Astrocyte of the cerebellum (primary cell): ENCODE measurements at regions not wholly inside any gene's neighbourhood (a gene's known extent, or its start where the extent isn't known, plus 50 kb on each side); places are given as distances from the start of the nearest gene placed in this dataset.

ENCODE experiments used
- DNase-seq: peaks from one replicate; pipeline ENCODE4 v3.0.0-alpha.2; 2011; ENCODE audit warnings: low read depth
- H3K4me3 ChIP-seq: 2 replicates; pipeline ENCODE4 v1.5.1; 2011; ENCODE audit warnings: mild to moderate bottlenecking, low read depth, low read length, moderate library complexity
- in situ Hi-C: cut with HindIII; loops from 2 replicates; pipeline ENCODE4 v1.10.0; 2017; ENCODE audit warnings: low sequenced_read_pairs
- TF ChIP-seq, protein P1 (sequence below): IDR thresholded peaks from 2 replicates; pipeline ENCODE4 v1.5.1; 2012; ENCODE audit warnings: low read length, low read depth, moderate library complexity, mild to moderate bottlenecking; ENCODE audit errors: missing control alignments

GRCh38 chr1:101161619-101162018 is 75.2 kb upstream of the S1PR1 start:
- no peak overlapping the region for H3K4me3 ChIP-seq
- in situ Hi-C loops: no loop called here
- TF ChIP-seq, protein P1, sequence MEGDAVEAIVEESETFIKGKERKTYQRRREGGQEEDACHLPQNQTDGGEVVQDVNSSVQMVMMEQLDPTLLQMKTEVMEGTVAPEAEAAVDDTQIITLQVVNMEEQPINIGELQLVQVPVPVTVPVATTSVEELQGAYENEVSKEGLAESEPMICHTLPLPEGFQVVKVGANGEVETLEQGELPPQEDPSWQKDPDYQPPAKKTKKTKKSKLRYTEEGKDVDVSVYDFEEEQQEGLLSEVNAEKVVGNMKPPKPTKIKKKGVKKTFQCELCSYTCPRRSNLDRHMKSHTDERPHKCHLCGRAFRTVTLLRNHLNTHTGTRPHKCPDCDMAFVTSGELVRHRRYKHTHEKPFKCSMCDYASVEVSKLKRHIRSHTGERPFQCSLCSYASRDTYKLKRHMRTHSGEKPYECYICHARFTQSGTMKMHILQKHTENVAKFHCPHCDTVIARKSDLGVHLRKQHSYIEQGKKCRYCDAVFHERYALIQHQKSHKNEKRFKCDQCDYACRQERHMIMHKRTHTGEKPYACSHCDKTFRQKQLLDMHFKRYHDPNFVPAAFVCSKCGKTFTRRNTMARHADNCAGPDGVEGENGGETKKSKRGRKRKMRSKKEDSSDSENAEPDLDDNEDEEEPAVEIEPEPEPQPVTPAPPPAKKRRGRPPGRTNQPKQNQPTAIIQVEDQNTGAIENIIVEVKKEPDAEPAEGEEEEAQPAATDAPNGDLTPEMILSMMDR: no peak
- DNase-seq: no peak

GRCh38 chr1:101158424-101158823 is 78.4 kb upstream of the S1PR1 start:
- no peak overlapping the region for H3K4me3 ChIP-seq
- TF ChIP-seq, protein P1: no peak
- DNase-seq: no peak
- in situ Hi-C loops: no loop called here

GRCh38 chr1:101154547-101154946 is 82.3 kb upstream of the S1PR1 start:
- DNase-seq: no peak
- TF ChIP-seq, protein P1: no peak
- H3K4me3 ChIP-seq: no peak overlapping the region
- in situ Hi-C loops: no loop called here

DNA sequence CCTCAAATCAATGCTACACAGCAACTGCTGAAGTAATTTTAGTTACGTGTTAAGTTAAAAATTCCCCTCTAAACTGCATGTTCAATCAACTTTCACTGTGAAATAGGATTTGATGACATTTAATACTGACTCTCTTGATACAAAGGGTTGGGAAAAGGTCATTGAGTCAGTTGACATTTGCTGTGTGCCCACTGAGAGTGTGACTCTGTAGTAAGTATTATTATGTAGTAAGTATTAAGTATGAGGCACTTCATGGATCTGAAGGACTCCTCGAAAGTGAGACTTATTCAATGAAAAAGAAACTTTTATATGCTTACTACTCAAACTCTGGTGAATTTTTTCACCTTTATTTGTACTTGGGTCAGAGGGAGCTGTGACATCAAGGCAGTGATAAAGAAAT is 83.1 kb upstream of the S1PR1 start:
- in situ Hi-C loops: no loop called here
- no peak for DNase-seq
- no peak overlapping the region for H3K4me3 ChIP-seq
- TF ChIP-seq, protein P1: no peak

- in situ Hi-C loops: no loop called here
These were observed 84.2 kb upstream of the S1PR1 start for GRCh38 chr1:101152633-101153032.

DNA sequence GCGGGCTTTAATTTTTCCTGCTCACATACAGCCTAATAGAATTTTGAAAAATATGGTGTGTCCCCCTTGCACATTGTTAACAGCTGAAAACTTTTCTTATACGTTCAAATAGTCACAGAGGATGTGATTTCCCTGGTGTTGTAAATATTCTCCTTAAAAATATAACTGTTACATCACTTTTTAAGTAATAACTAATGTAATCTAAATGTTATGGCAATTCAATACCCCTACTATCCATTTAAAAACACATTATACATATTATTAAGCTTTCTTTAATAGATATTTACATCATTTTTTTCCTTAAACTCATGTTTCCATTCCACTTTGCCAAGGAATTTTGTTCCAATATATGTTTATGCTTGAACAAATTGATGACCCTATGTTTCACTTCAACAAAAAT is 85.5 kb upstream of the S1PR1 start:
- in situ Hi-C loops: no loop called here
- TF ChIP-seq, protein P1: no peak
- no peak overlapping the region for H3K4me3 ChIP-seq
- no peak for DNase-seq

More at GRCh38 chr1:101152633-101153032, 84.2 kb upstream of the S1PR1 start:
- H3K4me3 ChIP-seq: no peak overlapping the region
- no peak for DNase-seq
- TF ChIP-seq, protein P1: no peak

- TF ChIP-seq, protein P1: no peak
- in situ Hi-C loops: no loop called here
- no peak overlapping the region for H3K4me3 ChIP-seq
- no peak for DNase-seq
These were observed 86.1 kb upstream of the S1PR1 start for GRCh38 chr1:101150670-101151069.
